HepG2 (cell line): ENCODE measurements at regions not wholly inside any gene's neighbourhood (a gene's known extent, or its start where the extent isn't known, plus 50 kb on each side); places are given as distances from the start of the nearest gene placed in this dataset.

Experiments used
- ATAC-seq: fragments of 200-7000 bp; cut with Tn5 transposase; 3 replicates; pipeline ENCODE4 v1.9.1; 2020; ENCODE audit warnings: mild to moderate bottlenecking, moderate library complexity
- BruUV-seq: library from RNA; stranded (reverse); fragments of 400-500 nt; replicated peaks from 2 replicates; lab custom pipeline; 2021; lab: Mats Ljungman, UMichigan
- CTCF ChIA-PET: fragments of 300-600 bp; formaldehyde crosslinking; extraction: SDS; loops from one replicate; lab custom pipeline; 2021; ENCODE audit warnings: low total read pairs, inconsistent platforms, low intra/inter-chr PET ratio; lab: Yijun Ruan, JAX
- POLR2A ChIA-PET: fragments of 350-600 bp; sonication (Branson Sonifier 250); formaldehyde crosslinking; loops from one replicate; lab custom pipeline; 2020; ENCODE audit warnings: antibody characterized with exemption, inconsistent platforms; lab: Yijun Ruan, JAX
- DNase-seq: peaks from one replicate; pipeline ENCODE4 v3.0.0-alpha.2; 2015; ENCODE audit warnings: low spot score
- FAIRE-seq: peaks from 3 replicates; lab custom pipeline; 2011; peaks lifted over from hg19 to GRCh38; lab: Jason Lieb, UNC
- H2AFZ ChIP-seq: one replicate; pipeline ENCODE4 v1.6.1; 2011; ENCODE audit warnings: low read length, inconsistent platforms
- H3K27ac ChIP-seq: fragments of 300-600 bp; 3 replicates; pipeline ENCODE4 v1.8.0; 2011; ENCODE audit warnings: mixed run types, mild to moderate bottlenecking, mixed read lengths, low read length, inconsistent platforms; ENCODE audit not compliant: insufficient read depth; ENCODE audit errors: extremely low read length
- H3K27me3 ChIP-seq, 2 experiments: fragments of 200-600 bp in 1 of 2; 2 replicates in 1 of 2; 3 replicates in 1 of 2; pipeline versions ENCODE4 v1.6.0 to v1.8.0; 2011; ENCODE audit warnings: low read length in 2 of 2, mild to moderate bottlenecking in 2 of 2, moderate library complexity in 2 of 2, inconsistent platforms in 1 of 2; ENCODE audit not compliant: insufficient read depth in 2 of 2, control insufficient read depth in 1 of 2
- H3K36me3 ChIP-seq, 2 experiments: fragments of 200-600 bp in 1 of 2; replicated peaks in 1 of 2; 2 replicates in 1 of 2; 3 replicates in 1 of 2; pipeline versions ENCODE4 v1.5.1 to v1.8.0; 2011; ENCODE audit warnings: low read length in 2 of 2, inconsistent platforms in 1 of 2; ENCODE audit not compliant: insufficient read depth in 2 of 2, control insufficient read depth in 1 of 2
- H3K4me1 ChIP-seq: 2 replicates; pipeline ENCODE4 v1.5.1; 2012; ENCODE audit warnings: low read length, inconsistent platforms; ENCODE audit not compliant: insufficient read depth
- H3K4me2 ChIP-seq: 2 replicates; pipeline ENCODE4 v1.6.0; 2011; ENCODE audit warnings: low read depth, low read length, inconsistent platforms
- H3K4me3 ChIP-seq, 3 experiments: fragments of 200-600 bp in 1 of 3; sonication (generic), shearing (Covaris generic) in 1 of 3; replicated peaks in 1 of 3; 2 replicates each; pipeline ENCODE4 v1.5.1; 2011 to 2016; ENCODE audit warnings: low read length in 3 of 3, inconsistent platforms in 2 of 3, low read depth in 2 of 3, mild to moderate bottlenecking in 2 of 3, control low read depth in 1 of 3, mixed read lengths in 1 of 3; ENCODE audit not compliant: insufficient read depth in 1 of 3
- H3K79me2 ChIP-seq: one replicate; pipeline ENCODE4 v1.6.1; 2011; ENCODE audit warnings: low read length, inconsistent platforms; ENCODE audit not compliant: insufficient read depth
- H3K9ac ChIP-seq: 2 replicates; pipeline ENCODE4 v1.6.0; 2011; ENCODE audit warnings: mild to moderate bottlenecking, low read depth, low read length, inconsistent platforms; ENCODE audit not compliant: insufficient read depth
- H3K9me3 ChIP-seq: 2 replicates; pipeline ENCODE4 v1.5.1; 2012; ENCODE audit warnings: mild to moderate bottlenecking, low read length
- H4K20me1 ChIP-seq: 2 replicates; pipeline ENCODE4 v1.6.0; 2011; ENCODE audit warnings: inconsistent platforms, mild to moderate bottlenecking, low read length, moderate library complexity; ENCODE audit not compliant: insufficient read depth
- CCAR2 ChIP-seq: fragments of 200-400 bp; formaldehyde crosslinking; optimal IDR thresholded peaks from 2 replicates; pipeline ENCODE3; 2018; ENCODE audit warnings: low read depth, mild to moderate bottlenecking, low read length, moderate library complexity
- HES4 ChIP-seq: sonication (generic); formaldehyde crosslinking; IDR thresholded peaks from 2 replicates; pipeline ENCODE4 v1.9.0; 2021; ENCODE audit warnings: mild to moderate bottlenecking, missing genetic modification reagents, borderline replicate concordance
- PRDM4 ChIP-seq: sonication (generic); formaldehyde crosslinking; IDR thresholded peaks from 2 replicates; pipeline ENCODE4 v1.9.0; 2021; ENCODE audit warnings: missing genetic modification reagents, borderline replicate concordance
- ZNF280B ChIP-seq: sonication (generic); formaldehyde crosslinking; IDR thresholded peaks from 2 replicates; pipeline ENCODE4 v1.5.0; 2020; ENCODE audit warnings: missing genetic modification reagents, mild to moderate bottlenecking, borderline replicate concordance
- ZNF552 ChIP-seq: sonication (generic); formaldehyde crosslinking; IDR thresholded peaks from 2 replicates; pipeline ENCODE4 v1.9.0; 2022; ENCODE audit warnings: missing genetic modification reagents, mild to moderate bottlenecking, borderline replicate concordance
- ZNF710 ChIP-seq: sonication (generic); formaldehyde crosslinking; IDR thresholded peaks from 2 replicates; pipeline ENCODE4 v1.5.0; 2020; ENCODE audit warnings: mild to moderate bottlenecking, missing genetic modification reagents, borderline replicate concordance
- ZSCAN21 ChIP-seq: sonication (generic); formaldehyde crosslinking; IDR thresholded peaks from 2 replicates; pipeline ENCODE4 v1.8.0; 2022; ENCODE audit warnings: mild to moderate bottlenecking, missing genetic modification reagents, moderate library complexity, borderline replicate concordance
- WGBS: methylation state at CpG from one replicate; pipeline ENCODE4 v1.1.6; 2017; ENCODE audit warnings: low lambda C conversion rate; 5-methylcytosine and 5-hydroxymethylcytosine counted together
- in situ Hi-C: cut with HindIII; loops from 2 replicates; pipeline ENCODE4 v1.10.0; 2017; ENCODE audit warnings: low pct_unique_long_range_greater_than_20kb; ENCODE audit not compliant: extremely low pct_ligation_motif_present
- intact Hi-C: fragments of 100-400 bp; cut with micrococcal nuclease; formaldehyde crosslinking; loops from one replicate; pipeline ENCODE4 v1.10.0; 2022; ENCODE audit not compliant: unreplicated experiment

- no peak overlapping the region for H3K27ac ChIP-seq
- H3K4me1 ChIP-seq, result peaks cover 16% of the 10 kb centered on the region
- H4K20me1 ChIP-seq, result no peaks in the 10 kb centered on the region
- ATAC-seq (no peak), DNase-seq (no peak), FAIRE-seq (no peak)
- H3K4me3 ChIP-seq, result no peak overlapping the region
- H3K4me2 ChIP-seq, result no peak overlapping the region
- H2AFZ ChIP-seq, result no peak overlapping the region
- WGBS, result 62% methylated on average over 5 of the region's 5 CpGs
- no peaks in the 10 kb centered on the region for H3K36me3 ChIP-seq
- CTCF ChIA-PET, result no interaction called here
- H3K79me2 ChIP-seq, result no peaks in the 10 kb centered on the region
- BruUV-seq, result no TSS peak
- H3K9ac ChIP-seq, result no peak overlapping the region
- H3K27me3 ChIP-seq, result no peaks in the 10 kb centered on the region
- no peaks in the 10 kb centered on the region for H3K9me3 ChIP-seq
- POLR2A ChIA-PET, result no interaction called here
- TF ChIP-seq PRDM4 (CRISPR knock-in tag), result no peak
- no peak for TF ChIP-seq ZNF552 (CRISPR knock-in tag)
- no peak for TF ChIP-seq ZNF710 (CRISPR knock-in tag)
- TF ChIP-seq CCAR2, result no peak
- TF ChIP-seq HES4 (CRISPR knock-in tag), result no peak
- no peak for TF ChIP-seq ZNF280B
- TF ChIP-seq ZSCAN21 (CRISPR knock-in tag), result no peak
- in situ Hi-C loops (no loop called here), intact Hi-C loops (no loop called here)
These were observed 404.2 kb downstream of the KLF12 start for GRCh38 chr13:73730014-73730413.
